ENCODE measurements at regions not wholly inside any gene's neighbourhood (a gene's known extent, or its start where the extent isn't known, plus 50 kb on each side); places are given as distances from the start of the nearest gene placed in this dataset.

DNA sequence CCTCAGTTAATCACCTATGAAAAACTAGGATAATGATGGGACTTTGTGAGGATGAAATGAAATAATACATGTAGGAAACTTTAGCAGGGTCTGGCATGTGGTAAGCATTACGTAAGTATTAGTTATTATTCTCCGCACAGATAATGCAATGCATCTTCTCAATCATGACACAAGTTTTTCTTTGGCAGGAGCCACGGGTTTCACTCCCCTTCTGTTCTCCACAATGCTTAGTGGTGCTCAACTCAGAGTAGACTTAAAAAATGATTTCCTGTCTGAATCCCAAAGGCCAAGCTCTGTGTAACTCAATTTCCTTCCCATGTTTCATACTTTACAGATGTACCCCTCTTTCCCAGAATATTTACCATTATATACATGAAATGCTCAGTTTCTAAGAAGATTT lies 82.9 kb downstream of the CCDC34 start:
- TF ChIP-seq CHD1 (IDR thresholded peaks at IDR 0.05; ENCODE audit: low read depth, low read length): no peak
- CTCF ChIA-PET: no interaction called here
- no peak overlapping the region for H3K27ac ChIP-seq (ENCODE audit: insufficient read depth, low read length)
- peaks cover 8% of the 10 kb centered on the region for H3K4me1 ChIP-seq (ENCODE audit: control insufficient read depth, insufficient read depth, low read length)
- H3K4ac ChIP-seq (ENCODE audit: low read depth, low read length): no peak overlapping the region
- H3K9me3 ChIP-seq (ENCODE audit: control insufficient read depth, insufficient read depth, low read length): no peaks in the 10 kb centered on the region
- H2BK5ac ChIP-seq (ENCODE audit: low read depth, low read length, poor library complexity, severe bottlenecking): no peak overlapping the region
- no peak overlapping the region for H4K5ac ChIP-seq (ENCODE audit: low read depth, low read length)
- POLR2A ChIA-PET (ENCODE audit: unreplicated experiment): no interaction called here
- no peak overlapping the region for H3K18ac ChIP-seq (ENCODE audit: low read depth, low read length)
- H4K91ac ChIP-seq (ENCODE audit: insufficient read depth, low read depth, low read length): no peak overlapping the region
- no peak overlapping the region for H3K56ac ChIP-seq (ENCODE audit: extremely low read depth, insufficient read depth, low read length)
- dilution Hi-C loops (cut with HindIII; ENCODE audit: low sequenced_read_pairs, unreplicated experiment): no loop called here
- H3K4me3 ChIP-seq (ENCODE audit: insufficient read depth, low read depth, low read length): no peak overlapping the region
- no peak overlapping the region for H2BK120ac ChIP-seq (ENCODE audit: low read depth, low read length)
- H4K8ac ChIP-seq (ENCODE audit: low read depth in 2 of 2, low read length in 2 of 2): no peak overlapping the region
- no peaks in the 10 kb centered on the region for H3K36me3 ChIP-seq (ENCODE audit: control insufficient read depth, insufficient read depth, low read length)
- peaks cover 26% of the 10 kb centered on the region for H3K27me3 ChIP-seq (ENCODE audit: control insufficient read depth, insufficient read depth, low read length)
- ATAC-seq (ENCODE audit: low read depth) (no peak), DNase-seq (no peak)
- H3K79me1 ChIP-seq (ENCODE audit: low read depth in 1 of 2, low read length in 2 of 2): no peaks in the 10 kb centered on the region
- H3K23ac ChIP-seq (ENCODE audit: low read depth, low read length): no peak overlapping the region
- H2AK9ac ChIP-seq (replicated peaks; ENCODE audit: low read depth, low read length, poor library complexity): no peak overlapping the region
- no peak overlapping the region for H2BK20ac ChIP-seq (ENCODE audit: low read depth, low read length)
- WGBS, 2 experiments (ENCODE audit: extremely low coverage in 2 of 2, insufficient read length in 1 of 2): 62% methylated on average over 2 of the region's 3 CpGs; no CpG with 5 or more reads in 1 of the 2 experiments
- H4K20me1 ChIP-seq (ENCODE audit: insufficient read depth, low read length): peaks cover 9% of the 10 kb centered on the region; the same call in 1 of the 2 replicates
- no peak overlapping the region for H3K4me2 ChIP-seq (ENCODE audit: low read depth, low read length)
- peaks cover 11% of the 10 kb centered on the region; the same call in 1 of the 2 replicates for H3K9me1 ChIP-seq (ENCODE audit: insufficient read depth, low read length)
- H2AFZ ChIP-seq (replicated peaks; ENCODE audit: low read length, poor library complexity): no peak overlapping the region
- no peak overlapping the region for H2BK15ac ChIP-seq (ENCODE audit: low read depth, low read length)
- no peak overlapping the region for H3K14ac ChIP-seq (replicated peaks; ENCODE audit: low read depth, low read length)
- intact Hi-C loops (cut with micrococcal nuclease): loop anchor here (10.0 kb wide), 1 partner anchor 65 kb away; no protein-coding TSS in a partner anchor
- no TSS peak for BruUV-seq (replicated peaks)
- H3K9ac ChIP-seq (ENCODE audit: low read depth, low read length): no peak overlapping the region
- no peak overlapping the region for H2AK5ac ChIP-seq (ENCODE audit: low read depth, low read length)
- in situ Hi-C loops (cut with MboI; ENCODE audit: low sequenced_read_pairs): no loop called here
